A549 (cell line): ENCODE measurements at regions not wholly inside any gene's neighbourhood (a gene's known extent, or its start where the extent isn't known, plus 50 kb on each side); places are given as distances from the start of the nearest gene placed in this dataset.
"Not testable (repeated sequence)": the region's sequence is repeated elsewhere in the genome, so short reads cannot be mapped to it uniquely, and the experiment has no call there.

Source experiments
- ATAC-seq, 2 experiments: fragments of 200-7000 bp in 1 of 2; fragments of >200 bp in 1 of 2; cut with Nextera tagmentation in 1 of 2; cut with Tn5 transposase in 1 of 2; 3 replicates each; pipeline versions ENCODE4 v1.8.0 to v1.9.1; 2018 to 2020; ENCODE audit warnings: mild to moderate bottlenecking in 1 of 2, moderate library complexity in 1 of 2
- CTCF ChIA-PET: fragments of 300-600 bp; sonication (Branson Sonifier 250); formaldehyde crosslinking; extraction: SDS; loops from one replicate; lab custom pipeline; 2021; ENCODE audit warnings: antibody characterized with exemption, inconsistent platforms; lab: Yijun Ruan, JAX
- POLR2A ChIA-PET: fragments of 350-600 bp; formaldehyde crosslinking; extraction: SDS; loops from one replicate; lab custom pipeline; 2021; ENCODE audit warnings: antibody characterized with exemption, inconsistent platforms; lab: Yijun Ruan, JAX
- DNase-seq, 2 experiments: peaks; one replicate each; pipeline versions ENCODE4 v3.0.0 to v3.0.0-alpha.2; 2011 to 2016; ENCODE audit warnings: low read depth in 1 of 2, low spot score in 1 of 2
- FAIRE-seq: peaks from 2 replicates; lab custom pipeline; 2011; peaks lifted over from hg19 to GRCh38; lab: Jason Lieb, UNC
- H3K27ac ChIP-seq, 2 experiments: fragments of >200 bp; sonication (Bioruptor Twin); formaldehyde crosslinking; 3 replicates each; pipeline ENCODE4 v1.5.1; 2016 to 2017
- H3K4me1 ChIP-seq: fragments of >200 bp; sonication (Bioruptor Twin); formaldehyde crosslinking; 3 replicates; pipeline ENCODE4 v1.6.1; 2016
- H3K4me2 ChIP-seq: fragments of >200 bp; sonication (Bioruptor Twin); formaldehyde crosslinking; 3 replicates; pipeline ENCODE4 v1.6.1; 2016
- H3K4me3 ChIP-seq: fragments of >200 bp; sonication (Bioruptor Twin); formaldehyde crosslinking; 3 replicates; pipeline ENCODE4 v1.5.1; 2016
- H3K9me3 ChIP-seq: fragments of >200 bp; sonication (Bioruptor Twin); formaldehyde crosslinking; 3 replicates; pipeline ENCODE4 v1.6.1; 2016
- CBX2 ChIP-seq: fragments of 200-600 bp; sonication (generic); IDR thresholded peaks from 2 replicates; pipeline ENCODE4 v1.6.1; 2016; ENCODE audit warnings: low read depth, mild to moderate bottlenecking, borderline replicate concordance
- EHF ChIP-seq: fragments of 250-450 bp; sonication (Bioruptor Pico); IDR thresholded peaks from 2 replicates; pipeline ENCODE4 v1.5.0; 2020; ENCODE audit warnings: mild to moderate bottlenecking
- HMGXB4 ChIP-seq: fragments of 250-450 bp; sonication (Bioruptor Pico); IDR thresholded peaks from 2 replicates; pipeline ENCODE4 v1.5.0; 2021; ENCODE audit warnings: mild to moderate bottlenecking, moderate library complexity, borderline replicate concordance
- PBX3 ChIP-seq: IDR thresholded peaks from 2 replicates; pipeline ENCODE4 v1.6.1; 2012
- TFCP2L1 ChIP-seq: fragments of 250-450 bp; sonication (Bioruptor Pico); IDR thresholded peaks from 2 replicates; pipeline ENCODE4 v1.5.0; 2021; ENCODE audit warnings: mild to moderate bottlenecking
- ZC3H11A ChIP-seq: fragments of 450-650 bp; IDR thresholded peaks from 2 replicates; pipeline ENCODE4 v1.6.1; 2014; ENCODE audit warnings: antibody characterized with exemption, mild to moderate bottlenecking
- WGBS: methylation state at CpG from one replicate; pipeline ENCODE4 v1.1.6; 2017; ENCODE audit errors: missing lambda C conversion rate; 5-methylcytosine and 5-hydroxymethylcytosine counted together
- TF ChIP-seq, protein P1 (sequence below): fragments of 450-650 bp; IDR thresholded peaks from 2 replicates; pipeline ENCODE4 v1.6.1; 2014; ENCODE audit warnings: antibody characterized with exemption

GRCh38 chrX:28158019-28158777 lies 176.9 kb upstream of the DCAF8L1 start:
- H3K4me2 ChIP-seq, result no peak overlapping the region
- TF ChIP-seq PBX3 (no peak), CBX2 (no peak), EHF (CRISPR knock-in tag) (no peak), HMGXB4 (CRISPR knock-in tag) (no peak)
- TF ChIP-seq, all 56 proteins: peak for 0
- no peaks in the 10 kb centered on the region for H3K9me3 ChIP-seq
- WGBS, result 15% methylated on average over 9 of the region's 9 CpGs
- ATAC-seq (no peak), FAIRE-seq (no peak), DNase-seq (no peak)
- no peak overlapping the region for H3K4me3 ChIP-seq
- ChIA-PET CTCF (no interaction called here), POLR2A (no interaction called here)
- no peaks in the 10 kb centered on the region for H3K4me1 ChIP-seq
- H3K27ac ChIP-seq, result no peak overlapping the region

DNA sequence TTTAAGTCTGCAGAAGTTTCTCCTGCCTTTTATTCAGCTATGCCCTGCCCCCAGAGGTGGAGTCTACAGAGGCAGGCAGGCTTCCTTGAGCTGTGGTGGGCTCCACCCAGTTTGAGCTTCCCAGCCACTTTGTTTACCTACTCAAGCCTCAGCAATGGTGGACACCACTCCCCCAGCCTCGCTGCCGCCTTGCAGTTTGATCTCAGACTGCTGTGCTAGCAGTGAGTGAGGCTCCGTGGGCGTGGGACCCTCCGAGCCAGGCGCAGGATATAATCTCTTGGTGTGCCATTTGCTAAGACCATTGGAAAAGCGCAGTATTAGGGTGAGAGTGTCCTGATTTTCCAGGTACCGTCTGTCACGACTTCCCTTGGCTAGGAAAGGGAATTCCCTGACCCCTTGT lies 171.0 kb upstream of the DCAF8L1 start:
- H3K4me3 ChIP-seq, CTCF ChIA-PET: not testable (repeated sequence)

DNA sequence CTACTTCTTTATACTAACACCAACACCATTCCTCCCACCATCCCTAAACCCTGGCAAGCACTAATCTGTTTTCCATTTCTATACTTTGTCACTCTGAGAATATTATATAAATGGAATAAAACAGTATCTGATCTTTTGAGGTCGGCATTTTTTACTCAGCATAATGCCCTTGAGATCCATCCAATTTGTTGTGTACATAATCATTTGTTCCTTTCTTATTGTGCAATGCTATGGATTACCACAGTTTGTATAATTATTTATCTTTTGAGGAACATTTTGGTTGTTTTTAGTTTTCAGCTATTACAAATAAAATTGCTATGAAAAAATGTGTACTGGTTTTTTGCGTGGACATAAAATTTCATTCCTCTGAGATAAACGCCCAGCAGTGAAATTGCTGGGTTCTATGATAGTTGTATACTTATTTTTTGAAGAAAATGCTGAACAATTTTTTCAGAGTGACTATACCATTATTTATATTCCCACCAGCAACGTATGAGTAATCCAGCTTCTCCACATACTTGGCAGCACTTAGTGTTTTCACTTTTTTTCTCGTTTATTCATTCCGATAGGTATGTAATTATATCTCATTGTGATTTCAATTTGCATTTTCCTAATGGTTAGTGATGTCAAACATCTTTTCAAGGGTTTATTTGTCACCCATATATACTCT lies 154.3 kb upstream of the DCAF8L1 start:
- peak overlapping the region; percentile 57 for H3K4me2 ChIP-seq
- no peak overlapping the region for H3K4me3 ChIP-seq
- no peaks in the 10 kb centered on the region for H3K9me3 ChIP-seq
- TF ChIP-seq PBX3 (no peak), CBX2 (no peak), TFCP2L1 (CRISPR knock-in tag) (no peak)
- TF ChIP-seq, protein P1, sequence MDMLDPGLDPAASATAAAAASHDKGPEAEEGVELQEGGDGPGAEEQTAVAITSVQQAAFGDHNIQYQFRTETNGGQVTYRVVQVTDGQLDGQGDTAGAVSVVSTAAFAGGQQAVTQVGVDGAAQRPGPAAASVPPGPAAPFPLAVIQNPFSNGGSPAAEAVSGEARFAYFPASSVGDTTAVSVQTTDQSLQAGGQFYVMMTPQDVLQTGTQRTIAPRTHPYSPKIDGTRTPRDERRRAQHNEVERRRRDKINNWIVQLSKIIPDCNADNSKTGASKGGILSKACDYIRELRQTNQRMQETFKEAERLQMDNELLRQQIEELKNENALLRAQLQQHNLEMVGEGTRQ, result no peak
- TF ChIP-seq, all 56 proteins: peak for 0
- 15% methylated on average over 6 of the region's 6 CpGs for WGBS
- FAIRE-seq (peak; percentile 59), DNase-seq (no peak), ATAC-seq (no peak)
- POLR2A ChIA-PET, result no interaction called here
- no peaks in the 10 kb centered on the region for H3K4me1 ChIP-seq
- CTCF ChIA-PET, result no interaction called here
- no peak overlapping the region for H3K27ac ChIP-seq

More for the DNA sequence above, 171.0 kb upstream of the DCAF8L1 start:
- ATAC-seq, H3K4me2 ChIP-seq, H3K4me1 ChIP-seq, FAIRE-seq, POLR2A ChIA-PET, H3K27ac ChIP-seq, H3K9me3 ChIP-seq, DNase-seq: not testable (repeated sequence)
- WGBS, result 11% methylated on average over 5 of the region's 9 CpGs

- no peak for FAIRE-seq
- TF ChIP-seq ZC3H11A, result no peak
- TF ChIP-seq, all 56 proteins: peak for 0
- Histone ChIP-seq H3K27ac (no peak overlapping the region), H3K4me2 (no peak overlapping the region), H3K4me1 (no peaks in the 10 kb centered on the region), H3K9me3 (no peaks in the 10 kb centered on the region), H3K4me3 (no peak overlapping the region)
- ChIA-PET CTCF (no interaction called here), POLR2A (no interaction called here)
- ATAC-seq (no peak), DNase-seq (no peak)
- WGBS, result 12% methylated on average over 4 of the region's 4 CpGs
Observed at GRCh38 chrX:28133763-28134162, 152.5 kb upstream of the DCAF8L1 start.
